HS-5 (cell line): ENCODE measurements at regions not wholly inside any gene's neighbourhood (a gene's known extent, or its start where the extent isn't known, plus 50 kb on each side); places are given as distances from the start of the nearest gene placed in this dataset.

Experiments used
- DNase-seq: peaks from one replicate; pipeline ENCODE4 v3.0.0-alpha.2; 2012; ENCODE audit warnings: low read depth

GRCh38 chr12:124188561-124189405 lies 106.1 kb upstream of the RFLNA start:
- DNase-seq, result no peak

DNA sequence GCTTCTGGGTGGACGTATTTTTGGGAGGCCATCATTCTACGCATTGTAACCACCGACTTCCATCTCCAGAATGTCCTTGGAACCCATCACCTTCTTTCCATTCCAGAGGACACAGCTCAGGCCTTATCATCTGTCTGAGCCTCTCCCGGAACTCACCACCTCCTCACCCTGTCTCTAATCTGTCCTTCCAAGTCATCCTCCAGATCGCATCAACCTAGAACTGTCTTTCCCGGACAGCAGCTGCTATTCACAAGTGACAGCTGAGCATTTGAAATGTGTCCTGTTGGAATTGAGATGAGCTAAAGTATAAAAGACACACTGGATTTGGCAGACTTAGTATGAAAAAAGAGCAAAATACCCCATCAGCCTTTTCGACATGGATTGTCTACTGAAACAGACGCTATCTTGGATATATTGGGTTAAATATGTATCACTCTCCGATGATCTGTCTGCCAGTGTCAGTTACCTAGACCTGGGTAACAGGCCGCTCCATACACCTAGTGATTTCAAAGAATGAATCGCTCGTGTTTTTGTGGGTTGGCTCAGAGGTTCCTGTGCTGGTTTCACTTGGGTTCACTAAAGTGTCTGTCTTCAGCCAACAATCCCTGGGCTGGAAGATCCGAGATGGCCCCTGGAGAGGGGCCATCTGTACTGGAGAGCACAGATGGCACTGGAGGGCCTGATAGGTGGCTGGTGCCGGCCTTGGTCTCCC lies 104.4 kb upstream of the RFLNA start:
- DNase-seq, result no peak

DNA sequence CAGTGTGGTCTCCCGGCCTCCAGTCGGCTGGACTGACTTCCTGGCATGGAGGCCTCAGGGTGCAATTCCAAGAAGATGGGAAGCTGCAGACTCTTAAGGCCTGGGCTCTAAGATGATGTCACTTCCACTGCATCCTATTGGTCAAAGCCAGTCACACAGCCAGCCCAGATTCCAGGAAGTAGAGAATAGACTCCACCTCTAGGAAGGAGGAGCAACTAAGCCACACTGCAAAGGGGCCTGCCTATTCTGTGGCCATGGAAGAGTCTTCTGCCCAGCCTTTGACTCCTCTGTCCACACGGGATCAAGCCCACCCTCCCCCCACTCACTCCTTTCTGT lies 103.9 kb upstream of the RFLNA start:
- no peak for DNase-seq

DNA sequence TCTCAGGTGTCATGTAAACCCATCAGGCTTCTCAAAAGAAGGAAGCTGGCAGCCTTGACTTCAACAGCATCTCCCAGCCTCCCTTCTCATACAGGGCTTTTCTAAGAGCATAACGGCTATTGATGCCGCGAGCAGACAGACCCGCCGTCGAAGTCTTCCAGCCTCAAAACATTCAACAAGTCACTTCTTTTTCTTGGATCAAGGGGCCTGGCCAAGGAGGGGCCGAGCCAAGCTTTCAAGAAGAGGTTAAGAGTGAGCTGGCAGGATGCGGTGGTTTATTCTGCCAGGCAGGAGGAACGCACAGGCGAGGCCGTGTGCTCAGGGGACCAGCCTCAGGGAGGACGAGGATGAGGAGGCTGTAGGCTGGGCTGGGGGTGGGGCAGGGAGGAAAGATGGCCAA lies 102.9 kb upstream of the RFLNA start:
- DNase-seq, result no peak

DNA sequence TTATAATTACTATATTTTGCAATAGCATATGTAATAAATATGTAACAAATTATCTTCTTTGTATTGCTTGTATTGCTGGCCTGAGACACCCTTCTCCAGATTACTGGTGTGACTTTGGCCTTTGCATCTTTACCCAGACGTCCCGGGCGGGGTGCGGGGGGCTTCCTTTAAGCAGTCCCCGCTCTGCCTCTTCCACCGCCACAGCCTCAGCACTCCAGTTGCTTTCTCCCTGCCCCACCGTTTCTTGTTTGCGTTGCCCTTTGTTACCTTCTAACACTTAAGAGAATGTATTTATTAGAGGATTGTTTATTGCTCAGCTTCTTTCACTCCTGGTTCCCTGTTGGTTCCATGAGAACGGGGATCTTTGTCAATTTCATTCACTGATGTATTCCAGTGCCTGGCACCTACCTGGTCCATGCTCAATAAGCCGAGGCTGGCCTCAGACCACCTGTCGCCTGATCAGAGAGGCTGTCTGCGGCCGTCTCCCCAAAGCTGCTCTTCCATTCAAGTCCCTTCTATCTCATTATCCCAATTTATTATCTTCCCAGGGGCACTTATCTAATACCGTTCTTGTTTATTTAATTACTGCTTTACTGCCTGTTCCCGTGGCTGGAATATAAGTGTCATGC lies 100.5 kb upstream of the RFLNA start:
- no peak for DNase-seq

GRCh38 chr12:124194893-124195566 lies 99.9 kb upstream of the RFLNA start:
- no peak for DNase-seq

DNA sequence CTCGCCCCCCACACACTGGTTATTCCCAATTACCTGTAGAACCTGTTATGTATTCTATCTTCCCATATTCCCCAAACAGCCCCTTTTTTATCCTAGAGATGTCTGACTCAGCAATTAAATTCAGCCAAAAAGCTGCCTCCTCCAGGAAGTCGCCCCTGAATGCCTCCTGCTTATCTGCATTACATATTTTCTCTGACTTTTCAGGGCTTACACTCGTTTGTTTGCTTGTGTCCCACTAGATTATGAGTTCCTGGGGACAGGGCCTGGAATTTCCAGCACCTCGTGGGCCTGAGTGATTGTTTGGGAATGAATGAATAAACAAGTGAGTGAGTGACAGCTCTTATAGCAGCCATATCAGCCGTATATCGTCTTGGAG lies 99.3 kb upstream of the RFLNA start:
- DNase-seq, result no peak

DNA sequence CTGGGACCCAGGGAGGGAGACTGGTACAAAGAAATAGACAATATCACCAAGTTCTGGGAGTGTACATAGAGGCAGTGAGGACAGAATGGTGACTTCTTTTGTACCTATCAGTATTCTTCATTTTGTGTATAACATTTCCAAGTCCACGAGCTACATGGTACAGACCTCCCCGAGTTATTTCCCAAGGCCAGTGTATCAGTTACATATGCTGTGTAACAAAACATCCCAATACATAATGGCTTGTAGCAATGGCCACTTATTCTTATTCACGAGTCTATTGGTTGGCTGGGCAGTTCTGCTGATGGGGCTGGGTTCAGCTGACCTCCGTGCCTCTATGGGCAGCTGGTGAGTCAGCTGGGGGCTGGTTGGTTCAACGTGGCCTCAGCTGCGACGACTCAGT lies 98.7 kb upstream of the RFLNA start:
- DNase-seq, result no peak

DNA sequence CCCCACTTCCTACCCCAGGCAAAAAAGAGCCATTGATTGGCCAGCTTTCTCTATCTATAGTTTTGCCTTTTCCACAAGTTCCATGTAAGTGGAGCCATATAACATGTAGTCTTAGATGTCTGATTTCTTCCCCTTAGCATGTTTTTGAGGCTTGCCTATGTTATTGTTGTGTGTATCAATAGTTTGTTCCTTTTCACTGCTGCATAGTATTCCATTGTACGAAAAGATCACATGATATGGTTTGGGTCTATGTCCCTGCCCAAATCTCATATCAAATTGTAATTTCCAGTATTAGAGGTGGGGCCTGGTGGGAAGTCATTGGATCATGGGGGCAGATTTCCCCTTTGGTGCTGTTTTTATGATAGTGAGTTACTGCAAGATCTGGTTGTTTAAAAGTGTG lies 93.6 kb upstream of the RFLNA start:
- no peak for DNase-seq

DNA sequence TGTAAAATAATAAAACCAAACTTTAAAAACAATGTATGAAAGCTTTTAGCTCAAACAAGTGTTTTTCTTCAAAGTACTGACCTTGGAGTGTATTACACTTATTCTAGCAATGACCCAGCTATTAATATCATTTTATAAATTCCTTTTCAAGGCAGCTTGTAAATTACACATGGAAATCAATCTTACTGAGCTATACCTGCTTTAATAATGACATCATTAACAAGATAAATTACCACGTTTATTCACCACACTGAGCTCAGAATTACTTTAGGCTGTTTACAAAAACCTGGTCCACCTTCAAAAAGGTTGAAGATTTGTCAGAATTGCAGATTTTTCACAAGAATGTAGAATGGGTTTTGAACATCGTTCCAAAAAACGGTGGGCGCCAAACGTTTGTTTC lies 91.7 kb upstream of the RFLNA start:
- DNase-seq, result no peak

DNA sequence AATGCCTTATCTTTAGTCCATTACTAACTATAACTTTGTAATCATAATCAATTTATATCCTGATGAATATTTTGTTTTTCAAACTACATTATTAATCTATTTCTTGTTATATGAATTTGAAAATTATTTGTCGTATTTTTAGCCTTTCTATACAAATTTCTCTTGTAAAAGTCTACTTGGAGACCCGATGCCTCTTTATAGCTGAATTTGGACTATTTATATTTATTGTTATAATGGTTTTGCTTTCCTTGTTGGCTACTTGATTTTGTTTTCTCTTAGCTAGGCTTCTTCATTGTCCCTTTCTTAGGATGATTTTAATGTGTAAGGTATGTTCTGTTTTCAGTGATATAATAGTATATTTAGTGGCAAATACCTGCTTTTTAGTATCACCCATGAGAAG lies 89.5 kb upstream of the RFLNA start:
- DNase-seq, result no peak

GRCh38 chr12:124207049-124207448 lies 87.8 kb upstream of the RFLNA start:
- no peak for DNase-seq

- no peak for DNase-seq
Measured at GRCh38 chr12:124207617-124208016, 87.3 kb upstream of the RFLNA start.

DNA sequence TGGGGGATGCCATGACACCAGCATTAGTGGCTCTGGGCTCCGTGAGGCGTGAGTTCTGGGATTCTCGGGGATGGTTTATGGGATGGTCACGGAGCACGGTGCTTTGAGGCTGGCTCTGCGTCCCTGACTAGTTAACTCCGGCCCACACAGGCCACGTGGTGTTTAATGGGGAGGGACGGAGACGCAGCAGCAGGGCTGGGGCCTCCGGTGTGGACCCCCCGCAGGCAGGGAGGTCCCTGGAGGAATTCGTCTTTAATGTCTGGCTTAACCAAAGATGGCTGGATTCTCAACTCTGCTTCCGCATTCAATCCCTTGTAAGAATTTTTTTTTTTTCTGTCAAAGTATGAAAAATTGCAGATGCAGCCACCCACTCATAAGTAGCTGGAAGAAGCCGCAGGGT lies 86.4 kb upstream of the RFLNA start:
- no peak for DNase-seq

DNA sequence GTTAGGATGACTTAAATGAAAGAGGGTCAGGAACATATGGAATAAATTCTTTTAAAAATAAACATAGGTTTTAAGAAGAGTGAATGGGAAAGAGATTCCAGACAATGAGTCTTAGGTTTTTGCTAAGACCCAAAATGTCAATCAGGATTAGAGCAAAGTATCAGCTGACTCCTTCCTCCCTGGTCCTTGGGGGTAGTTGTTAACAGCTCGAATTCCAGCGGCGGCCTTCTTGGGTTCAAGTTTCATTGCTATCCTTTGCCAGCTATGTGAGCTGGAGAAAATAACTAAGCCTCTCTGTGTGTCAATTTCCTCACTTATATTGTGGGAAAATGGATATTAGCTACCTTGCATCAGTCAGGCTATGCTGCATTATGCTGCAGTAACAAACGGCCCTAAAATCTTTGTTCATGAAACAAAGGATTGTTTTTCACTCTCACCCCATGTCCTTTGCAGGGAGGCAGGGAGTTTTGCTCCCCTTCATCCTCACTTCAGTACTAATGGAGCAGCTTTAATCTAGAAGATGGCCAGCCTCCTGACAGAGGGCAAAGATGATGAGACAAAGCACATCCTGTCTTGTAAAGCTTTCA lies 83.8 kb upstream of the RFLNA start:
- no peak for DNase-seq

- no peak for DNase-seq
Measured at GRCh38 chr12:124211753-124212152, 83.1 kb upstream of the RFLNA start.

DNA sequence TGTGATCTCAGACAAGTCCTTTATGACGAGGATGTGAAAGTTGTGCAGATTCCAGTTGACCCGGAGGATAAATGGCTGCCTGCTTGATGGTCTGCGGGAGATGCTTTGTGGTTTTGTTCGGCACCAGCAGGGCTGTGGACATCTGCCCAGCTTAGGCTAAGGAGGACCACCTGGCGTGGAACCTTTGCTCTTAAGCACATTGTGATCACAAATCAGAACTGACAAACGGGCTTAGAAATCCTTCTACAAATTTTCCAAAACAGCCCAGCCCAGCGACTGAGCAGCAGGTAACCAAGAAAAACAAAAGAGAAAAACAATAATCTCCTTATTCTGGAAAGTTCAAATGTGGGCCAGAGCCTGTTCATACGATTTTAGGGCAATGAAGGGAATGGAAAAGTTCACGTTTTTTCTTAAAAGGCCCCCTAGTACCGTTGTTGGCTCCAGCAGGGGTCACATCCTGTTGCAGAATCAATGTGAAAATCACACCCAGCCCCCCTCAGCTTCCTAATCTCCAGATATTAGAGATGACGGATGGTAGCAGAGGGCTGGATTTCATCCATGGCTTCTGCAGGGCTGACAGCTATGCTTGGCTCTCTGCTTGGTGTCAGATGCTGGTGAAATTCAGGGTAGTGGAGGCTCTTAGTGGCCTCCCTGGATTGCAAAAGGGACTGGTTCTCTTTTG lies 81.1 kb upstream of the RFLNA start:
- DNase-seq, result no peak

DNA sequence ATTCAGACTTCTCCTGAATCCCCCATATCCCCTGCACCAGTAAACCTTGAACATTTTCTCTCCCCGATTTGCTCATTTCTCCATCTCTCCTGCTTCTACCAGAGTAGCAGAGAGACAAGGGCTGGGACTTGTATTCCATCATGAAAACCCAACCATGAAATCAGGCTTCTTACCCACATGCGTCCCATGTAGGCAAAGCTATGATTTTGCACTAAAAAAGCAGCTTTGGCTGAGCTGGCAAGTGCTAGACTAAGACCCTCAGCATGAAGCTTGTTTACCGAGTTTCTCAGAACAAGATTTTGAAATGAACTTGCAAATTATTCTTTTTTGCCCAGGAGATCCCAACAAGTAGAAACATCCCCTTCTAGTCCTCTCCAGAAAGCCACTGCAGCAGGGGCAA lies 80.3 kb upstream of the RFLNA start:
- DNase-seq, result no peak

- DNase-seq, result no peak
Measured at GRCh38 chr12:124216966-124217365, 77.9 kb upstream of the RFLNA start.

DNA sequence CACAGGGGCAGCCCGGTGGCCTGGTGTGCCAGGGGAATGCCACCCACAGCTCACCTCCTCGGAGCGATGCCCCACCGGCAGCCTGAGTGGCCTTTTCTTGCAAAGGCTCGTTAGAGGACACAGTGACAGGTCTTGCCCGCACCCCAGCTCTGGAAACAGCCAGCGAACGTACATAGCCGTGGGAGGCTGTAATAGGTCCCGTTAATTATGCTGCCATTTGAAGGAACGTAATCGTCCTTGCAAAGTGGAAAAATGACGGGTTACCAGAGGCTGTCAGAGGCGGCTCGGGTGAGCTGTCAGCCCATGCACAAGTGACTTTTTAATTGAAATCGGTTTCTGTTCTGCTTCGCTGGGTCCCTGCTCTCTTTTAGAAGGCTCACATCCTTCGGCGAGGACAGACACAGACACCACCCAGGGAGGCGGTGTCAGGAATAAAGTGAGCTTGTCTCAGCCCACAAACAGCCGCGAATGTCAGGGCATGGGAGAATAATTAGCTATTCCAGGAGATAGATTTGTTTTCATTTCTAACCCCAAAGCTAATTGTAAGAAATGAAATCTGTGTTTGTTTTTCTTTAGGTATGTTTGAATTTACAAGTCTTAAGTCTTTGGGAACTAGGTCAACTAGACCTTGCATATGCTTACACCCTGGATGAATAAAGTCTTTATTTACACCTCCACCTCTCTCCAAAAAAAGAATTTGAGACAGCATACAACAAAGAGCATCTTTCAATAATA lies 77.2 kb upstream of the RFLNA start:
- DNase-seq, result no peak

DNA sequence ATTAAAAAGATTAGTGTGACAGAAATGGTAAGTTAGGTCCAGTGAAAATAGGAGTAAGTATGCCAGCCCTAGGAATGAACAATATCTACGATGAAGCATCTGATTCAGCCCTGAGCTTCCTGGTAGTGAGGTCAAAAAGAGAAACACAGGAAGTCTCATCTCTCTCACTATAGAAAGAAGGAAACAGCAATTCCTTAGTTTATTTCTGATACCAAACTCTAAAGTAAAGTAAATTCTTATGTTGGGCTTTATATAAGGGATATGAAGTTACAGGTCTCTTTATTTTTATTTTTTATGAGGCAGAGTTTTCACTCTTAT lies 76.7 kb upstream of the RFLNA start:
- DNase-seq, result no peak
